Activated CD4-positive, alpha-beta memory T cell treated with anti-CD3 and anti-CD28 coated beads for 36 hours (primary cell): ENCODE measurements at regions not wholly inside any gene's neighbourhood (a gene's known extent, or its start where the extent isn't known, plus 50 kb on each side); places are given as distances from the start of the nearest gene placed in this dataset.
A peak's percentile ranks its signal among the peaks of the same experiment; 100 is the strongest.

Source experiments
- CTCF ChIA-PET: fragments of 350-600 bp; sonication (Branson Sonifier 250); formaldehyde crosslinking; loops from one replicate; lab custom pipeline; 2021; ENCODE audit warnings: antibody characterized with exemption, inconsistent platforms; lab: Charles Lee
- POLR2A ChIA-PET: fragments of 350-600 bp; sonication (Branson Sonifier 250); formaldehyde crosslinking; loops from one replicate; lab custom pipeline; 2021; ENCODE audit warnings: antibody characterized with exemption; lab: Charles Lee
- DNase-seq: peaks from one replicate; pipeline ENCODE4 v3.0.0-alpha.2; 2020
- H3K27ac Mint-ChIP-seq: one replicate; pipeline ENCODE4 v1.8.0; 2021; ENCODE audit warnings: mixed read lengths
- H3K27me3 Mint-ChIP-seq: one replicate; pipeline ENCODE4 v1.8.0; 2021; ENCODE audit warnings: mixed read lengths
- H3K36me3 Mint-ChIP-seq: one replicate; pipeline ENCODE4 v1.8.0; 2021; ENCODE audit warnings: mixed read lengths
- H3K4me1 Mint-ChIP-seq: one replicate; pipeline ENCODE4 v1.8.0; 2021; ENCODE audit warnings: low read depth, mixed read lengths
- H3K4me3 Mint-ChIP-seq: one replicate; pipeline ENCODE4 v1.8.0; 2021; ENCODE audit warnings: mild to moderate bottlenecking, mixed read lengths
- H3K9me3 Mint-ChIP-seq: one replicate; pipeline ENCODE4 v1.8.0; 2021; ENCODE audit warnings: mixed read lengths
- intact Hi-C: fragments of 100-400 bp; cut with micrococcal nuclease; formaldehyde crosslinking; loops from one replicate; pipeline ENCODE4 v1.15.1; 2023

GRCh38 chr5:109931049-109931780, 241.5 kb downstream of the MAN2A1 start:
- CTCF ChIA-PET: no interaction called here
- H3K27me3 Mint-ChIP-seq: peaks cover 1% of the 10 kb centered on the region
- intact Hi-C loops: no loop called here
- no peak for DNase-seq
- H3K9me3 Mint-ChIP-seq: no peaks in the 10 kb centered on the region
- no peak overlapping the region for H3K4me3 Mint-ChIP-seq
- H3K36me3 Mint-ChIP-seq: no peaks in the 10 kb centered on the region
- peaks cover 6% of the 10 kb centered on the region for H3K4me1 Mint-ChIP-seq
- H3K27ac Mint-ChIP-seq: no peak overlapping the region
- POLR2A ChIA-PET: no interaction called here

DNA sequence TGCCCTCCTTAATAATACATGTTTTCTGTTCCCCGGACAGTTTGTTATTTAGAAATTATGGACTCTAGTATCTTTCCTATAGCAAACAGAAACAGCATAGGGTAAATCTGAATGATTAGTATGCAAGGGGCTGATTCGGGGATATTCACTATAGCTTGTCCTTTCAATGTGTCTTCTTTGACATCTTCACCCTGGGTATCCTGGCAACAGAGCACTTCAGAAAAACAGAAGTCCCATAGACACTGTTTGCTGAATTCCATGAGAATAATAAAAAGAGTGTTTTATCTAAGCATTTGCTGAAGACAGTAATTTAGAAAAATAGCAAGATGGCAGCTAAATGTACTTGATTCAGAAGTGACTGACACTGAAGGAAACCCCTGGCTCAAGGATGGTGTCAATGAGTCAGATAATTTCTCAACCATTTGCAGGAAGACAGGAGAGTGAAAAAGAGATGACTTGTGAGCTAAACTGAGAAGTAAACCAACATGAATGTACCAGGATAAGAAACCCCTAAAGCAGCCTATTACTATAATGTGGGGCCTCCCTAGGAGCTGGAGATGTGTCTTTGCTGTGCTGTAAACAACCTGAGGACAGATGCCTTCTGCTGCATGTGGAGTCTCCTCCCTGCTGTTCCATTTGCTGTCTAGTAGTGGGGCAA, 246.2 kb downstream of the MAN2A1 start:
- peaks cover 10% of the 10 kb centered on the region for H3K9me3 Mint-ChIP-seq
- H3K4me3 Mint-ChIP-seq: no peak overlapping the region
- H3K36me3 Mint-ChIP-seq: no peaks in the 10 kb centered on the region
- peaks cover 17% of the 10 kb centered on the region for H3K4me1 Mint-ChIP-seq
- H3K27me3 Mint-ChIP-seq: peaks cover 1% of the 10 kb centered on the region
- DNase-seq: peak; percentile 27
- peak overlapping the region; percentile 57 for H3K27ac Mint-ChIP-seq
- CTCF ChIA-PET: interaction anchor here (1.0 kb wide), 1 partner anchor 108 kb away, joined by 3 read pairs; no protein-coding TSS in a partner anchor
- POLR2A ChIA-PET: interaction anchor here (0.7 to 1.2 kb wide), 2 partner anchors 14 to 23 kb away, joined by 3 read pairs; no protein-coding TSS in a partner anchor
- intact Hi-C loops: loop anchor here (1.0 to 5.0 kb wide), 5 partner anchors 9 to 151 kb away; no protein-coding TSS in a partner anchor

DNA sequence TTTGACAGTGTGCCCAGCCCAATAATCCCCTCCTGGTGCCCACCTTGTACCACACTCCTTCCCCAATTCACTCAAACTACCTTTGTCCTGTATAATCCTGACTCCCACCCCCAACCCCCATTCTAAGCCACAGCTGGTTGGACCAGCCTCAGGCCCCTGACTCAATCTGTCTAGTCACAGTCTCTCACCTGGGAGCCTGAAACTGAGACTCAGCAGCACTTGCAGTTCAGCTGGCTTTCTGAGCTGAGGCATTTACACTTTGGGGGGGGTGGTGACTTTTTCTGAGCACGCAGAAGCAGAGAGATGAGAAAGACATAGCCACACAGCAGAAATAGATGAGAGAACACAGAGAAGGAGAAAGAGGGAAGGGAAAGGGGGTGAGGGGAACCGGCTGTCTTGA, 247.3 kb downstream of the MAN2A1 start:
- H3K36me3 Mint-ChIP-seq: no peaks in the 10 kb centered on the region
- POLR2A ChIA-PET: interaction anchor here (1.2 kb wide), 1 partner anchor 15 kb away, joined by 3 read pairs; no protein-coding TSS in a partner anchor
- peak overlapping the region; percentile 57 for H3K27ac Mint-ChIP-seq
- H3K9me3 Mint-ChIP-seq: peaks cover 10% of the 10 kb centered on the region
- peaks cover 17% of the 10 kb centered on the region for H3K4me1 Mint-ChIP-seq
- intact Hi-C loops: loop anchor here (1.0 to 5.0 kb wide), 7 partner anchors 8 to 528 kb away; partner anchors contain the start of genes MAN2A1 and PJA2
- CTCF ChIA-PET: interaction anchor here (1.0 kb wide), 1 partner anchor 109 kb away, joined by 3 read pairs; no protein-coding TSS in a partner anchor
- DNase-seq: peak; percentile 69
- no peak overlapping the region for H3K4me3 Mint-ChIP-seq
- peaks cover 1% of the 10 kb centered on the region for H3K27me3 Mint-ChIP-seq

DNA sequence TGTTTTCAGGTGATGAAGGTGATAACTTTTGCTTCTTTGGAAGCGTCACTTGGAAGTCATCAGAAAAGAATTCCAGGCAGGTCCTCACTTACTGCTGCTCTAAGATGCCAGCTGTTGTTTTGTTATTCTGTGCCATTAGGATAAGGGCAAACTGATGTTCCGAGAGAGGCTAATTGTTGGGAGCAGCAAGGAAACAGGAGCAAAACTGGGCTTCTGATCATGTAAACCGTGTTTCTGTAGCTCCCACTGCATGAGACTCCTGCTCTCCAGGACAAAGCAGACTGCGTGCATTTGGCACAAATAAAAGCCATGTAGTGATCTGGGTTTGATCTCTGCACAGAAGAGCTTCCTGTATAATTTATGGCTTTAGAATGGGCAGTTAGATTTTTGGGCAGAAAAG, 248.2 kb downstream of the MAN2A1 start:
- no peak for DNase-seq
- ChIA-PET POLR2A (no interaction called here), CTCF (no interaction called here)
- Mint-ChIP-seq H3K27me3 (peaks cover under 1% of the 10 kb centered on the region), H3K4me1 (peaks cover 17% of the 10 kb centered on the region), H3K36me3 (no peaks in the 10 kb centered on the region), H3K9me3 (peaks cover 10% of the 10 kb centered on the region), H3K27ac (no peak overlapping the region), H3K4me3 (no peak overlapping the region)
- intact Hi-C loops: loop anchor here (1.0 to 5.0 kb wide), 4 partner anchors 81 to 529 kb away; partner anchors contain the start of genes MAN2A1 and PJA2

DNA sequence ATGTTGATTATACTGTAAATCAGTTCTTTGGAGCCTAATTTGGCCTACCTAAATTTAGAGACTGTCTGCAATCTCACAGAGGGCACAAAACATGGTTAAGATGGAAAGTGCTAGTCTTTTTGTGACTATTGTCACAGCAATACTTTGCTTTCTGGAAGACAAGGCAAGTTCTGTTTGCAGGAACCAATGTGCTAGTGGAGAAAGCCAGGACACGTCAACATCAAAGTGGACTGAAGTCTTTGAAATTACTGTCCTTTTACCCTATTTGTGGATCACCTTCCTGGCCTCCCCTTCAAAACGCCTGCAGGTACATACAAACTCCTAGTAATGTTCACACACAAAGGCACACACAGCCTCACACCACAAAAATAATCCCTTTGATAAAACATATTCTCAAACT, 248.7 kb downstream of the MAN2A1 start:
- POLR2A ChIA-PET: no interaction called here
- H3K36me3 Mint-ChIP-seq: no peaks in the 10 kb centered on the region
- H3K4me3 Mint-ChIP-seq: no peak overlapping the region
- no peak overlapping the region for H3K27ac Mint-ChIP-seq
- peaks cover 17% of the 10 kb centered on the region for H3K4me1 Mint-ChIP-seq
- CTCF ChIA-PET: no interaction called here
- H3K9me3 Mint-ChIP-seq: peaks cover 10% of the 10 kb centered on the region
- DNase-seq: no peak
- intact Hi-C loops: loop anchor here (5.0 kb wide), 1 partner anchor 81 kb away; no protein-coding TSS in a partner anchor
- no peaks in the 10 kb centered on the region for H3K27me3 Mint-ChIP-seq

DNA sequence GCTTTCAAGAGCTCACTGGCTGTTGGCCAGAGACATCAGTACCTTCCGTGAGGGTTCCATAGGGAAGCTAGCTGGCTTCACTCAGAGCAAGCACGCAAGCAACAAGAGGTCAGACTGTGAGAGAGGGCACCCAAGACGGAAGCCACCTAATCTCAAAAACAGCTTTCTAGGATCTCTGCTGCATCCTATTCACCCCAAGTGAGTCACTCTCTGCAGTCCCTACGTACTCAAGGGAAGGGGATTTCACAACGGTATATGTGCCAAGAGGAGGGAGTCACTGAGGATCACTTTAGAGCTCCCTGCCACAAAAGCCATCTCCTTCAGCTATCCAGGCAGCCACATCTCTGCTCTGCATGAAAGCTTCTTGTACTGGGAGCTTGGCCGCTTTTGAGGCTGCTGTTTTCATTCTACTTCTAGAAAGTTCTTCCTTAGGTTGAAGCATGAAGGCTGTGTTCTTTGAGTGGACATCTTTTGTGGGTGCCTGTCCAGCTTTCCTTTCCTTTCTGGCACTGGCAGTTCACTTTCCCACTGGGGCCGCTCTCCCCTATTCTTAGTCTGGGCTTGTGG, 249.5 kb downstream of the MAN2A1 start:
- Mint-ChIP-seq H3K27me3 (no peaks in the 10 kb centered on the region), H3K27ac (no peak overlapping the region), H3K9me3 (peaks cover 10% of the 10 kb centered on the region), H3K4me1 (peaks cover 17% of the 10 kb centered on the region), H3K4me3 (no peak overlapping the region), H3K36me3 (no peaks in the 10 kb centered on the region)
- POLR2A ChIA-PET: no interaction called here
- intact Hi-C loops: loop anchor here (1.0 to 5.0 kb wide), 2 partner anchors 25 to 82 kb away; no protein-coding TSS in a partner anchor
- CTCF ChIA-PET: no interaction called here
- no peak for DNase-seq

DNA sequence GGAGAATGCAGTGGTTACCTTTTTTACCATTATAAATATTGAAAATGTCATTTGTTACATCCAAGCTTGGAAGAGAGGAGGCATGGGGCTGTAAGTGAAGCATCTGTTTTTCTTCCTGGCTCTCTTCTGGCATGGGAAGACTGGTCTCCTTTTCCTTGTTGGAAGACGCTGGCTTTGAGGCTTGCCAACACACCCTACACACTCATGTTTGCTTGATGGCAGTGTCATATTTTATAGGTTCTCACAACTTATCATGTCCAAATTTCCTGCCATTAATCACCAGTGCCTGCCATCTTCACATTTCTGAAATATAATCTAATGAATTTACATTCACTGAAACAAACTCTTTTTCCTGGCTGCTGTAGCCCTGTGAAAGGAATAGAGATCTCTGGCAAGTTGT, 252.9 kb downstream of the MAN2A1 start:
- Mint-ChIP-seq H3K27me3 (peaks cover 3% of the 10 kb centered on the region), H3K27ac (no peak overlapping the region), H3K9me3 (peaks cover 10% of the 10 kb centered on the region), H3K4me3 (no peak overlapping the region), H3K36me3 (no peaks in the 10 kb centered on the region), H3K4me1 (peaks cover 21% of the 10 kb centered on the region)
- DNase-seq: no peak
- ChIA-PET POLR2A (no interaction called here), CTCF (no interaction called here)
- intact Hi-C loops: no loop called here

GRCh38 chr5:109943701-109944235, 254.0 kb downstream of the MAN2A1 start:
- no peak for DNase-seq
- Mint-ChIP-seq H3K27ac (no peak overlapping the region), H3K9me3 (peaks cover 10% of the 10 kb centered on the region), H3K4me3 (no peak overlapping the region), H3K4me1 (peaks cover 20% of the 10 kb centered on the region), H3K36me3 (no peaks in the 10 kb centered on the region), H3K27me3 (peaks cover 3% of the 10 kb centered on the region)
- ChIA-PET CTCF (no interaction called here), POLR2A (no interaction called here)
- intact Hi-C loops: no loop called here

GRCh38 chr5:109944461-109944860, 254.7 kb downstream of the MAN2A1 start:
- no peak for DNase-seq
- Mint-ChIP-seq H3K36me3 (no peaks in the 10 kb centered on the region), H3K27me3 (peaks cover 3% of the 10 kb centered on the region), H3K4me1 (peaks cover 20% of the 10 kb centered on the region), H3K27ac (no peak overlapping the region), H3K9me3 (peaks cover 10% of the 10 kb centered on the region), H3K4me3 (no peak overlapping the region)
- intact Hi-C loops: no loop called here
- ChIA-PET POLR2A (no interaction called here), CTCF (no interaction called here)

DNA sequence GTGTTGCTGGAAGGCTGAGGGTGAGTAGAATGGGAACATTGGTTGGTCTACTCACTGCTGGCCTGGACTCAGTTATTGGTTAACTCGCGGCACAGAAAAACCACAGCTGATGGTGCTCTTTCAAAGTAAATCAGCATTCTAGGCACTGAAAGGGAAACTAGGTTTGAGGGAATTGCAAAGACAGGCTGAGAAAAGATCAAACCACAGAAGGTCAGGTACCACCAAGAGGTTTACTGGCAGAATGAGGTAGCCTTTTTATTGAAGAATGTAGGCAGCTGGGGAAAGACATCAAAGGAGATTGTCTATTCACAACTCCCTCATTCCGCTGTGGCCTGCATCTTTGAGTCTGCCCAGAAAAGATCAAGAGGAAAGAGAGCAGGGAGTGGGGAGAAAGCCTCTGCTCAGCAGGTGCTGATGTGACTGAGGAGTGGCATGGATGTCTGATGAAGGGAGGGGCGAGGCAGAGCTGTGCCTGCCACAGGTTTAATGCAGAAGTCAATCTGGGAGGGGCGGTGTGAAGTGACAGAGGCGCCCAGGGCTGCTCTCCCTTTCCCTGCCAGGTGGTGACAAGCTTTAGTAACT, 255.5 kb downstream of the MAN2A1 start:
- POLR2A ChIA-PET: no interaction called here
- H3K27ac Mint-ChIP-seq: peak overlapping the region; percentile 62
- peak; percentile 38 for DNase-seq
- no peaks in the 10 kb centered on the region for H3K36me3 Mint-ChIP-seq
- no peak overlapping the region for H3K4me3 Mint-ChIP-seq
- CTCF ChIA-PET: interaction anchor here (0.5 kb wide), 1 partner anchor 1103 kb away, joined by 3 read pairs; no protein-coding TSS in a partner anchor
- intact Hi-C loops: loop anchor here (1.0 kb wide), 1 partner anchor 9 kb away; no protein-coding TSS in a partner anchor
- peaks cover 6% of the 10 kb centered on the region for H3K9me3 Mint-ChIP-seq
- H3K27me3 Mint-ChIP-seq: peaks cover 3% of the 10 kb centered on the region
- H3K4me1 Mint-ChIP-seq: peaks cover 20% of the 10 kb centered on the region

DNA sequence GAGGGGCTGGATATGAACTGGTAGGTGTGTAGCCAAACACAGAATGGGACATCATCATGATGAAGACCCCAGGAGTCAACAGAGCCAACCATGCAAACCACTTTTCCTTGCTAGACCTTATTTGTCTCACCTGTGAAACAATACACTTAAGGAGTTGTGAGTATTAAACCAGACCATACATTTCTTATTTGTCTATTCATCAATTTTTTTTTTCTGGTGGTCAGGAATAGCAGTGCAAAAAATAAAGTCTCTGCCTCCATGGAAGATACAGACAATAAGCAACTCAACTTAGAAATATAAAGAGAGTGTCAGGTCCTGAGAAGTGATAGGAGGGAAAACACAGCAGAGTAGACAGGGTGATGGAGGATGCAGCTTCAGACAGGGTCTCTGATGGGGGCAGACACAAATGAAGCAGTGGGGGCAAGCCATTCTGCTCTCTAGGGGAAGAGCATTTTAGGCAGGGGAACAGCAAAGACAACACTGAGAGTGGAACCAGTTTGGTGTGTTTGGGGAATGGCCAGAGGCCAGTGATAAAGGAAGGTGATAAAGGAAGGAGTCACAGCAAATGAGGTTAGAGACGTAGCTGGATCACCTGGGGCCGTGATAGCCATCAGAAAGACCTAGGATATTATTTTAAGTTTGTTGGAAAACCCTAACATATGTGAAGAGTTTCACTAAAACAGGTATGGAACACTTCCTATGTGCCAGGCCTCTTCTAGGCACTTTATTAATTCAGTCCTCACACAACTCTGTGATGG, 256.2 kb downstream of the MAN2A1 start:
- DNase-seq: no peak
- ChIA-PET POLR2A (no interaction called here), CTCF (interaction anchor here (0.5 kb wide), 1 partner anchor 1104 kb away, joined by 3 read pairs; no protein-coding TSS in a partner anchor)
- no peaks in the 10 kb centered on the region for H3K9me3 Mint-ChIP-seq
- no peak overlapping the region for H3K27ac Mint-ChIP-seq
- H3K36me3 Mint-ChIP-seq: no peaks in the 10 kb centered on the region
- H3K4me3 Mint-ChIP-seq: no peak overlapping the region
- peaks cover 20% of the 10 kb centered on the region for H3K4me1 Mint-ChIP-seq
- H3K27me3 Mint-ChIP-seq: peaks cover 3% of the 10 kb centered on the region
- intact Hi-C loops: loop anchor here (1.0 kb wide), 1 partner anchor 10 kb away; no protein-coding TSS in a partner anchor
